K562 (cell line): ENCODE measurements at regions not wholly inside any gene's neighbourhood (a gene's known extent, or its start where the extent isn't known, plus 50 kb on each side); places are given as distances from the start of the nearest gene placed in this dataset.

Source experiments
- NFE2L1 ChIP-seq: fragments of 450-650 bp; IDR thresholded peaks from 2 replicates; pipeline ENCODE4 v1.6.1; 2016; ENCODE audit warnings: missing genetic modification characterization, low read depth, mild to moderate bottlenecking, missing compliant biosample characterization, moderate library complexity, borderline replicate concordance
- PML ChIP-seq: IDR thresholded peaks from 2 replicates; pipeline ENCODE4 v1.6.1; 2012; ENCODE audit warnings: low read length, inconsistent platforms
- TARDBP ChIP-seq: fragments of 450-650 bp; IDR thresholded peaks from 2 replicates; pipeline ENCODE4 v1.6.1; 2016
- TCF7L2 ChIP-seq: fragments of 150-350 bp; IDR thresholded peaks from 2 replicates; pipeline ENCODE4 v1.6.1; 2016; ENCODE audit warnings: low read depth, mild to moderate bottlenecking, low read length, moderate library complexity
- TCFL5 ChIP-seq: fragments of 250-450 bp; sonication (Bioruptor Pico); conservative IDR thresholded peaks from 2 replicates; pipeline ENCODE4 v1.6.1; 2021; ENCODE audit warnings: mild to moderate bottlenecking, moderate library complexity, matching md5 sums
- ZBTB7A ChIP-seq: IDR thresholded peaks from 2 replicates; pipeline ENCODE4 v1.6.1; 2011; ENCODE audit warnings: low read depth, mild to moderate bottlenecking, low read length, moderate library complexity, borderline replicate concordance; ENCODE audit not compliant: control insufficient read depth
- ZSCAN32 ChIP-seq: fragments of 450-650 bp; formaldehyde crosslinking; IDR thresholded peaks from 2 replicates; pipeline ENCODE4 v1.4.0; 2020; ENCODE audit warnings: mild to moderate bottlenecking, moderate library complexity
- TF ChIP-seq, protein P1 (sequence below), 3 experiments: IDR thresholded peaks in 2 of 3; conservative IDR thresholded peaks in 1 of 3; 2 replicates each; pipeline ENCODE4 v1.5.1; 2011 to 2012; ENCODE audit warnings: low read length in 3 of 3, mild to moderate bottlenecking in 3 of 3, control low read depth in 2 of 3, improper control_type of control experiment in 1 of 3, inconsistent platforms in 1 of 3, low read depth in 1 of 3, mixed read lengths in 1 of 3, moderate library complexity in 1 of 3; ENCODE audit not compliant: insufficient read depth in 2 of 3
- TF ChIP-seq, protein P2 (sequence below): fragments of 150-350 bp; conservative IDR thresholded peaks from 2 replicates; pipeline ENCODE4 v1.6.1; 2014; ENCODE audit warnings: low read length

DNA sequence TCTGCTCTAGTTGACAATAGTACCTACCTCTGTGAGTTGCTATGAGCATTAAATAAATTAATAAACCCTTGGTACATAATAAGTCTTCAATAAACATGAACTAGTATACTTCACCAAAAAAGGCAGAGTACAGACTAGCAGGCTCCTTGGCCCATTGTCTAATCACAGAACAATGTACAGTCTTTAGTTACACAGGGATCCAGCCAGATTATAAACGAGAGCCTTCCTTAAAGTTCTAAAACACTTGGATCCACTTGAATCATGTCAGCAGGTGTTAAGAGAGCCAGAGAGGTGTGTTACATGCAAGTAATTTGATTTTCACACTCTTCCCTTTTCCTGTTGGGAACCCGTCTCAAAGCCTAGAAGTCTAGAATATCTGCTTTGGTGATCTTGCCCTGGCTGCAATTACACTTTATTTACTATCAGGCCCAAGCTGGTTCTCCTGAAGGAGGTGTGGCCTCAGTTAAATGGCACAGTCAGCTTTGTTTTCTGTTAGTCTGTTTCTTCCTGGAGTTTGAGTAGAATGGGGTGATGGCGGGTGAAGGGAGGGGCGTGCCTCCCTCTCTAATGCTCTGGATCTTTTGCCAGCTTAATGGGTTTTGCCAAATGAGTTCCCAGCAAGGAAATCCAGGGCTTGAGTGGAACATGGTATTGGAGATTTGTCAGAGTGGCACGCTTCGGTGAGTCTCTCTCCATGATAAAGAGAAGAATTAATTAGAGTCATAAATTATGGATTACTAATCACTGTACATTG is 570.9 kb upstream of the CAMK1G start:
- TF ChIP-seq, protein P1, sequence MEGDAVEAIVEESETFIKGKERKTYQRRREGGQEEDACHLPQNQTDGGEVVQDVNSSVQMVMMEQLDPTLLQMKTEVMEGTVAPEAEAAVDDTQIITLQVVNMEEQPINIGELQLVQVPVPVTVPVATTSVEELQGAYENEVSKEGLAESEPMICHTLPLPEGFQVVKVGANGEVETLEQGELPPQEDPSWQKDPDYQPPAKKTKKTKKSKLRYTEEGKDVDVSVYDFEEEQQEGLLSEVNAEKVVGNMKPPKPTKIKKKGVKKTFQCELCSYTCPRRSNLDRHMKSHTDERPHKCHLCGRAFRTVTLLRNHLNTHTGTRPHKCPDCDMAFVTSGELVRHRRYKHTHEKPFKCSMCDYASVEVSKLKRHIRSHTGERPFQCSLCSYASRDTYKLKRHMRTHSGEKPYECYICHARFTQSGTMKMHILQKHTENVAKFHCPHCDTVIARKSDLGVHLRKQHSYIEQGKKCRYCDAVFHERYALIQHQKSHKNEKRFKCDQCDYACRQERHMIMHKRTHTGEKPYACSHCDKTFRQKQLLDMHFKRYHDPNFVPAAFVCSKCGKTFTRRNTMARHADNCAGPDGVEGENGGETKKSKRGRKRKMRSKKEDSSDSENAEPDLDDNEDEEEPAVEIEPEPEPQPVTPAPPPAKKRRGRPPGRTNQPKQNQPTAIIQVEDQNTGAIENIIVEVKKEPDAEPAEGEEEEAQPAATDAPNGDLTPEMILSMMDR (IDR thresholded peaks at IDR 0.05 in 2 of 3, conservative IDR thresholded peaks at IDR 0.05 in 1 of 3; ENCODE audit: insufficient read depth in 2 of 3, low read depth in 1 of 3, low read length in 3 of 3), result no peak
- TF ChIP-seq, protein P2, sequence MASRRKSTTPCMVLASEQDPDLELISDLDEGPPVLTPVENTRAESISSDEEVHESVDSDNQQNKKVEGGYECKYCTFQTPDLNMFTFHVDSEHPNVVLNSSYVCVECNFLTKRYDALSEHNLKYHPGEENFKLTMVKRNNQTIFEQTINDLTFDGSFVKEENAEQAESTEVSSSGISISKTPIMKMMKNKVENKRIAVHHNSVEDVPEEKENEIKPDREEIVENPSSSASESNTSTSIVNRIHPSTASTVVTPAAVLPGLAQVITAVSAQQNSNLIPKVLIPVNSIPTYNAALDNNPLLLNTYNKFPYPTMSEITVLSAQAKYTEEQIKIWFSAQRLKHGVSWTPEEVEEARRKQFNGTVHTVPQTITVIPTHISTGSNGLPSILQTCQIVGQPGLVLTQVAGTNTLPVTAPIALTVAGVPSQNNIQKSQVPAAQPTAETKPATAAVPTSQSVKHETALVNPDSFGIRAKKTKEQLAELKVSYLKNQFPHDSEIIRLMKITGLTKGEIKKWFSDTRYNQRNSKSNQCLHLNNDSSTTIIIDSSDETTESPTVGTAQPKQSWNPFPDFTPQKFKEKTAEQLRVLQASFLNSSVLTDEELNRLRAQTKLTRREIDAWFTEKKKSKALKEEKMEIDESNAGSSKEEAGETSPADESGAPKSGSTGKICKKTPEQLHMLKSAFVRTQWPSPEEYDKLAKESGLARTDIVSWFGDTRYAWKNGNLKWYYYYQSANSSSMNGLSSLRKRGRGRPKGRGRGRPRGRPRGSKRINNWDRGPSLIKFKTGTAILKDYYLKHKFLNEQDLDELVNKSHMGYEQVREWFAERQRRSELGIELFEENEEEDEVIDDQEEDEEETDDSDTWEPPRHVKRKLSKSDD, result no peak
- TF ChIP-seq TCF7L2 (no peak), TARDBP (no peak), TCFL5 (CRISPR knock-in tag) (no peak), ZSCAN32 (CRISPR knock-in tag) (no peak), ZBTB7A (no peak), NFE2L1 (tag) (no peak), PML (no peak)
